ENCODE measurements at regions not wholly inside any gene's neighbourhood (a gene's known extent, or its start where the extent isn't known, plus 50 kb on each side); places are given as distances from the start of the nearest gene placed in this dataset.
"Not testable (repeated sequence)": the region's sequence is repeated elsewhere in the genome, so short reads cannot be mapped to it uniquely, and the experiment has no call there.

DNA sequence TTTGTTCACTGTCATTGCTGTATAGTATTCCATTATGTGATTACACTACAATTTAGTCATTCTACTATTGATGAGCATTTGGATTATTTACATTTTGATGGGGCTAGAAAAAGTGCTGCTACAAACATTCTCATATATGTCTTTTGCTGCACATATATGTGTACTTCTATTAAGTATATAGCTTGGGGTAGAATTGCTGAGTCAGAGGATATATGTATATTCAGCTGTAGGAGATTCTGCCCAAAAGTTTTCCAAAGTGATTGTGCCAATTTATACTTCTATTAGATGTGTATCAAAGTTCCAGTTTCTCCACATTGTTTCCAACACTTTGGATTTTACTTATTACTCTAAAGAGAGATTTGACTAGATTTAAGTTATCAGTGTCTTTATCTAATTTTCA, 101.7 kb upstream of the UGP2 start:
- no peak for DNase-seq (ENCODE audit: low spot score)

- no peak for DNase-seq (ENCODE audit: low spot score)
These were observed 100.8 kb upstream of the UGP2 start for GRCh38 chr2:63740943-63741342.

GRCh38 chr2:63741884-63742579, 99.7 kb upstream of the UGP2 start:
- no peak for DNase-seq (ENCODE audit: low spot score)

- no peak for DNase-seq (ENCODE audit: low spot score)
These were observed 99.1 kb upstream of the UGP2 start for GRCh38 chr2:63742580-63742976.

DNA sequence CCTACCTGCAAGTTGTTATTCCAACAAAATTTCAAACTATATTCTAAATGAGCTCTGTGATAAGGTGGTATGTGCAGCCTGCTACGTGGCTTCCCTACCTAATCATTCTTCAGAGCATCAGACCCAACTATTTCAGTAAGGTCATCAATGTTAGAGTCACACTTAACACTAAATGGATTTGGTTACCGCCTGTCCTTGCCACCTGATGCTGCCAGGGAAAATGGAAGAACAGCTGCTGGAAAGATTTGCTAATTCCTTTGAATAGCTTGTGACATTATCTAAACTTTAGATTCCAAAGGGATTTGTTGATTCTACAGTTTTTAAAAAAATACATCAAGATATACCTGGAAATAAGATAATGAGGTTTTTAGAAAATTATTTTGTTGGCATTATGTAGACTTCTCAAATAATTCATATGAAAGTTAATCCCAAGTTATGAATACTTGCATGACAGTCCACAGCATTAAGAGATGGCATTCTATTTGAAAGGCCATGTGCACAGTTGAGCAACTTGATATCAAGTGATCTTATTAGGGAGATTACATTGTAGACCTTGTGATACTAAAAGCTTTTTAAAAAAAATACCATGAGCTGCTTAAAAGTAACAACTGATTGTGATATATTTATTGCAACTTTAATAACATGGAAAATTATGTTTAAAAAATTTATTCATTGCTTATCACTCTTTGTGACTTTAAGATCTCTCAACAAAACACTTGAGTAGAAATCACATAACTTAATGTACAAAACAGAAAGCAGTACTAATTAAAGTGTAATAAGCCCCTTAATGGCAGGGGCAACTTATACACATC, 98.3 kb upstream of the UGP2 start:
- DNase-seq (ENCODE audit: low spot score) = no peak

DNA sequence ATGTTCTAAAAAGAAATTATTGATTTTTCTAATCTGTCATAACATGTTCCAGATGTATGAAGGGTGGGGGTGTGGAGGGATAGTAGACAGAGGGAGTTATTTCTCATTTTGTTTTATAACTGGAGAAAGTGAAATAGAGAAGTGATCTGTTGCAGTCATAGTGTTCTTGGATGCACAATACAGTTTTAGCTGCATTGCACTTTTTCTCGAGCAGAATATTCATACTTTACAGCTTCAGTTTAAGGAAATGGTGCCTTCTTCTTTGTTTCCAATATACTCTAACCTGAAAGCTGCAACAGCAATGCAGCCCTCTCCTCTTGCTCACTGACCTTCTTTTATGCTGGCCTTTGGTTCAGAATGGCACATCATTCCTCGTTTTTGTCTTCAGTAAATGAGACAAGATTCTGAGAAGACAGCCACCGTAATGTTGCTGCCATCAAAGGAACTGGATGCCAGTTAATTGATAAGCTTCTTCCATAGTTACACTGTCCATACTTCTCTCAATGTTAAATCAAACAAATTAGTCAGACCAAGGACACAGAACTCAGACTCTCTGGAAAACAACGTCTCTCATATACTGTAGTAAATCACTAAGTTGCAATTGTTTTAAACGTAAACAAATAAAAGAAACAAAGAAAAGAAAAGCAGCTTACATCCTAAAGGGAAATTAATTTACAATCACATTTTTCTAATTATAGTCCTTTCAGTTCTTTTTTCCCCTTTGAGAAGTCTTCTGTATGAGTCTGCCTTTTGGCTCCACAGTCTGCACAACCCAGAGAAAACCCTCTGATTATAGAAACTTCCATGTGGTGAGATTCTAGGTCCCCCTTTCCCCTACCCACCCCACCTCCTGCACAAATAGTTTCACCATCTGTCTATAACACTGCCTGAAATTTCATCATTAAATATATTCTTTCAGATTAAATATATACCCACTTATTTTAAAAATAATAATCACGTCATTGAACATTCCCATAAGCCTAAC, 97.4 kb upstream of the UGP2 start:
- no peak for DNase-seq (ENCODE audit: low spot score)

DNA sequence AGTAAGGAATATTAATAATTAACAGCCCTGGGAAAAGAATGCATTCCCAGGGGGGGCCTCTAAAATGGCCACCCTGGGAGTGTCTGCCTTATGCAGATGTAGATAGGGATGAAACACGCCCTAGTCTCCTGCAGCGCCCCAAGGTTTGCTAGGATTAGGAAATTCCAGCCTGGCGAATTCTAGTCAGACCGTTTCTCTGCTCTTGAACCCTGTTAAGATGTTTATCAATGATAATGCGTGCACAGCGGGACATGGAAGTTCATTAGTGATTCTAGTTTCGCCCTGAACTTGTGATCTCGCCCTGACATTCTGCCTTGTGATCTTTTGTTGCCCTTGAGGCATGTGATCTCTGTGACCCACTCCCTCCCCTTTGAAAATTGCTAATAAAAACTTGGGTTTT, 95.1 kb upstream of the UGP2 start:
- DNase-seq (ENCODE audit: low spot score) = not testable (repeated sequence)

- DNase-seq (ENCODE audit: low spot score) = no peak
These were observed 89.8 kb upstream of the UGP2 start for GRCh38 chr2:63751901-63752300.

DNA sequence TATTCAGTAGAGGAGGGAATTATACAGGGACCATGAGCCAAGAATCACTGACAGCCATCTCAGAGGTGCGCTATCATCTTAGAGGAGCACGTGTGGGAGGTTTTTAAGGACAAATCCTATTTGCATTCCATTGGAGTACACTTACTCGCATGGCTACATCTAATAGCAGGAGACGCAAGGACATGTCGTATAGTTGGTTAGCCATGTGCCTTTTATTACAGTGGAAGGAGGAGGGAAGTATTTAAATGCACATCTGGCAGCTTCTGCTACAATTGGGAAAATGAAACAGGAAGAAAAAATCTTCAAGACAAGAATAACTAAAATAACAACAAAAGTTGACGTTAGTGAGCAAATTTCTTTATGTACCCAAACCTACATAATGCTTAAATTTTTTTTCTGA, 86.5 kb upstream of the UGP2 start:
- no peak for DNase-seq (ENCODE audit: low spot score)

- no peak for DNase-seq (ENCODE audit: low spot score)
These were observed 85.7 kb upstream of the UGP2 start for GRCh38 chr2:63755965-63756364.

DNA sequence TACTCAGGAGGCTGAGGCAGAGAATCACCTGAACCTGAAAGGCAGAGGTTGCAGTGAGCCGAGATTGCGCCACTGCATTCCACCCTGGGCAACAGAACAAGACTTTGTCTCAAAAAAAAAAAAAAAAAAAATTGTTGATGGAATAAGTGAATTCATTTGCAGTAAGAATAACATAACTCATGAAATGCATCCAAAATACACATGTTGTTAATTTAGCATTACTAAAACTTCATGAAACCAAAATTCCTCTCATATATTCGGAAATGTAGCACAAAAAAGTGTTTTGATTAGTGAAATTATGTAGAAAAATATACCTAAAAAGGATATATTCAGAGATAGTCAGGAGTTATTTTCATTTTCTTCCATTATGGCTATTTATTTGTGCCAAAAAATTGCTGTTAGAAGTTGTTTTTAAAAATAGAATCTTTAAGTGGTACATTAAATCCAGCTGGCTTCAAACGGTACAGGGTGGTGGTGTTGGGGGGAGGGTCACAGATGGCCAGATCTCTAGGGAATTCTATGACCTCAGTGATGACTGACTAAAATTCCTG, 78.2 kb upstream of the UGP2 start:
- no peak for DNase-seq (ENCODE audit: low spot score)

DNA sequence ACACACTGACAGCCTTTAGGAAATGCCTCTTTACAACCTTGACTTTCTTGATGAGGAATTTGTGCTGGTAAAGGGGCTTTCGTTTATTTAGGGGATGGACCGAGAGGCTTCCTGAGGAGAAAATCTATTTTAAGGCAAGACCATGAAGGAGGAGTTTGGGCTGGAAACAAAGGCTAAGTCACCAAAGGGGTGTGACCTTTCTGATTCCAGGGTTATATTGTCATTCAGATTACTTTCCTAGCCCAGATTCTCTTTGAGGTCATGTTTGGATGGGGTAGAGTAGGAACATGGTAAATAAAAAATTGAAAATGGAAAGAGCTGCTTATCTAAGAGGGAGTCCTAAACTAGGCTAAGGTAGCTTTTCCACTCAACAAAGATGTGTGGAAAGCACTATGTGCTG, 77.1 kb upstream of the UGP2 start:
- DNase-seq (ENCODE audit: low spot score) = peak; percentile 42

- DNase-seq (ENCODE audit: low spot score) = peak; percentile 17
These were observed 76.6 kb upstream of the UGP2 start for GRCh38 chr2:63765117-63765516.

DNA sequence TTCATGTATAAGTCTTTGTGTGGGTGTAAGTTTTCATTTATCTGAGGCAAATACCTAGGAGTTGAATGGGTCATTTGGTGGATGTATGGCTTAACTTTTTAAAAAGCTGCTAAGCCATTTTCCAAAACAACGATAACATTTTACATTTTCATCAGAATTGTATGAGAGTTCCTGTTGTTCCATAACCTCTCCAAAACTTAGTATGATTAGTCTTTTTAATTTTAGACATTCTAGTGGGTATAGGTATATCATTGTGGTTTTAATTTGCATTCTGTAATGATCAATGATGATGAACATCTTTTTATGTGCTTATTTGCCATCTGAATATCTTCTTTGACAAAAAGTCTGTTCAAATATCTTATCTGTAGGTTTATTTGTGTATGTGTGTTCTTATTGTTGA, 74.4 kb upstream of the UGP2 start:
- DNase-seq (ENCODE audit: low spot score) = no peak

- DNase-seq (ENCODE audit: low spot score) = no peak
These were observed 73.6 kb upstream of the UGP2 start for GRCh38 chr2:63768051-63768450.

GRCh38 chr2:63769915-63770314, 71.8 kb upstream of the UGP2 start:
- DNase-seq (ENCODE audit: low spot score) = no peak

DNA sequence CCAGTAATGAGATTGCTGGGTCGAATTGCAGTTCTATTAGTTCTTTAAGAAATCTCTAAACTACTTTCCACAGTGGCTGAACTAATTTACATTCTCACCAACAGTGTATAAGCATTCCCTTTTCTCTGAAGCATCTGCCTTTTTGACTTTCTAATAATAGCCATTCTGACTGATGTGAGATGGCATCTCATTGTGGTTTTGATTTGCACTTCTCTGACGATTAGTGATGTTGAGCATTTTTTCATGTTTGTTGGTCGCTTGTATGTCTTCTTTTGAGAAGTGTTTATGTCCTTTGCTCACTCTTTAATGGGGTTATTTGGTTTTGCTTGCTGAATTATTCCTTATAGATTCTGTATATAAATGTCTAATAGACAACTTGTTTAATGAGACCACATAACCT, 69.6 kb upstream of the UGP2 start:
- DNase-seq (ENCODE audit: low spot score) = no peak

DNA sequence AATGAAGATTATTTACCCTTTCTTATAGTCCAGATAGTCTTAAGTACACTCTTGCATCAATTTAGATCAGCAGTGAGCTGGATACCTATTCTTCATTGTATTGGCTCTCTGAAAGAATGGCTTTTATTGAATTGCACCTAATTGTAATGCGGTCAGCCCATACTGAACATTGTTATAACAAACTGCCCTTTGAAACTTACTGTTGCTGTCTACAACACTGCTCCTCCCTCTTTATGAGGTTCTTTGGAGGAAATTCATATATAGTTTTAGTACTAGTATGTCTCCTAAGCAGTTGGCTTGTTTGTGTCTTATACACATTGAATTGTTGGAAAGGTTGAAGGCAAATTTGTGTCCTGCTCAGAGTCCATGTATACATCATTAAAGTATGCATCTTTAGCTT, 66.5 kb upstream of the UGP2 start:
- DNase-seq (ENCODE audit: low spot score) = no peak

- DNase-seq (ENCODE audit: low spot score) = no peak
These were observed 65.3 kb upstream of the UGP2 start for GRCh38 chr2:63776382-63776781.

GRCh38 chr2:63777816-63778215, 63.9 kb upstream of the UGP2 start:
- DNase-seq (ENCODE audit: low spot score) = no peak

DNA sequence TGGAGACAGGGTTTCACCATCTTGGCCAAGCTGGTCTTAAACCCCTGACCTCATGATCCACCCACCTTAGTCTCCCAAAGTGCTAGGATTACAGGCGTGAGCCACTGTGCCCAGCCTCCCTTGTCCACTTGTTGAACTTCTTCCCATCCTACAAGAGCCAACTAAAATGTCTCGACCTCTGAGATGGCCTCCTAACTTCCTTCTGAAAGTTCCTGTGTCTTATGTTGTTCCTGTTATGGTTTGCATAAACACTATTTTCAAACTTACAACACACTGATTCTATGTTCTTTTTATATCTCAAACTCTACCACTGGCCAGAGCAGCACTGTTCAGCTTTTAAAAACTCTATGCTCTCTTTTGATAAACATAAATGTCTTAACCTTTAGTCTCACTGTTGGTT, 63.3 kb upstream of the UGP2 start:
- DNase-seq (ENCODE audit: low spot score) = no peak

DNA sequence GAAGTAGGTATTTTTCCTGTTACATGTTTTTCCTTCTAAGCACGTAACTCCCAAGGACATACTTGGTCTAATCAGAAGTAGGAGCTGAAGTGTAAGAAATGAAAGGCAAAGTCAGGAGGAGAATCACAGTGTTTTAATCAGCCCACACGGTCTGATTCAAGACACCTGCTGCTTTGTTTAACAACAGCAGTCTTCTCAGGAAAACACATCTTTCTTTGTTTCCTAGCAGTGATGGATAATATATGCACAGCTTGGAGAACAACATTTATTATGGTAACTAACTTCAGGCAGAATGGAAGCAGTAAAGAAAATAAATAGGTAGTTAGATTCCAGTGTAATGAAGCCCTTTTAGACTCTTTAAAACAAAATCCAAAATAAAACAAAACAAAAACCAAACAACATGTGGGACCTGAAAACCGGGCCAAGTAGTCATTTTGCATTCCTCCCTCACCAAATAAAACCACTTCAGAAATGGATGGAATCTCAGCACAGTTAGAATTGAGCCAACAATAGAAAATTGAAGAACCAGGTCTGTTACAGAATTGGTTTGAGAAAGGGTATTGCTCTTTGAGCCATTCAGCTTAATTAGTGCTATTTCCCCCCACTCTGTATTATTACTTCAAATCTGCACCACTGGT, 61.1 kb upstream of the UGP2 start:
- no peak for DNase-seq (ENCODE audit: low spot score)

Data from iPS-NIHi11 (cell line).